ENCODE measurements at regions not wholly inside any gene's neighbourhood (a gene's known extent, or its start where the extent isn't known, plus 50 kb on each side); places are given as distances from the start of the nearest gene placed in this dataset.
"Not testable (repeated sequence)": the region's sequence is repeated elsewhere in the genome, so short reads cannot be mapped to it uniquely, and the experiment has no call there.

DNA sequence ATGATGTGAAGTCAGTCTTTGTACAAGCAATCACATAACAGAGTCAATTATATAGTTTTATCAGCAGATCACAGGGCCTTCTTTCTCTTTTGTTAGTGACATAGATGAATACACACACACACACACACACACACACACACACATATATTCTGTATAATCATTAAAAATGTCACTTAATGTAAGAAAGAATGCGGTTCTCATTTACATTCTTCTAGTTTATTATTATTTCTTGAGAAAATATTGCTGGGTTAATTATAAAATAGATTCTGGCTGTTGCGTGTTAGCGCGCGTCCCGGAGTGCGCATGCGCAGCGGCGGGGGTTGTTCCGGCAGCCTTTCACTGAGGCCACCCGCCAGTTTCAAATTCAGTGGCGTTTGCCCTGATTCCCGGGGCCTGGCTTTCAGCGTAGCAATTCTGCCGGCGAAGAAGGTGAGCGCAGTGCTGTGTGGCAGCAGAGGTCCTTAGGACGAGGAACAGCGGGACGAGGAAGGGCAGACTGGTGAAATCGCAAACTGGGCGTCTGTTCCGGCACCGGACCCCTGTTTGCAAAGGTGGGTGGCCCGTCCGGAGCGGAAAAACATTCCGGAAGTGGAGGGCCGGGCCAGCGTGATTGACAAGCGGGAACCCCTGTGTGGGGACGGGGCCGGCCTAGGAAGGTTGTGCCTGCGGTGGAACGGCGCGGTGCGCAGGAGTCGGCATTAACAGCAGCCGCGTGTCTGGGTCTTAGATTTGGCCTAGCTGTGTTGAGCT lies 75.3 kb upstream of the PZP start:
- TF ChIP-seq CTCF (conservative IDR thresholded peaks at IDR 0.05; ENCODE audit: low read depth in 2 of 2); EZH2phosphoT487 (IDR thresholded peaks at IDR 0.05; ENCODE audit: unreplicated experiment); EZH2 (IDR thresholded peaks at IDR 0.05; ENCODE audit: low read depth, unreplicated experiment); POLR2AphosphoS5 (IDR thresholded peaks at IDR 0.05; ENCODE audit: low read depth); JUNB (IDR thresholded peaks at IDR 0.05; ENCODE audit: unreplicated experiment); CREB1 (CRISPR knock-in tag; IDR thresholded peaks at IDR 0.05; ENCODE audit: low read depth); NANOG (IDR thresholded peaks at IDR 0.05; ENCODE audit: borderline replicate concordance); ZNF114 (CRISPR knock-in tag; IDR thresholded peaks at IDR 0.05): not testable (repeated sequence)
- TF ChIP-seq, protein P1, sequence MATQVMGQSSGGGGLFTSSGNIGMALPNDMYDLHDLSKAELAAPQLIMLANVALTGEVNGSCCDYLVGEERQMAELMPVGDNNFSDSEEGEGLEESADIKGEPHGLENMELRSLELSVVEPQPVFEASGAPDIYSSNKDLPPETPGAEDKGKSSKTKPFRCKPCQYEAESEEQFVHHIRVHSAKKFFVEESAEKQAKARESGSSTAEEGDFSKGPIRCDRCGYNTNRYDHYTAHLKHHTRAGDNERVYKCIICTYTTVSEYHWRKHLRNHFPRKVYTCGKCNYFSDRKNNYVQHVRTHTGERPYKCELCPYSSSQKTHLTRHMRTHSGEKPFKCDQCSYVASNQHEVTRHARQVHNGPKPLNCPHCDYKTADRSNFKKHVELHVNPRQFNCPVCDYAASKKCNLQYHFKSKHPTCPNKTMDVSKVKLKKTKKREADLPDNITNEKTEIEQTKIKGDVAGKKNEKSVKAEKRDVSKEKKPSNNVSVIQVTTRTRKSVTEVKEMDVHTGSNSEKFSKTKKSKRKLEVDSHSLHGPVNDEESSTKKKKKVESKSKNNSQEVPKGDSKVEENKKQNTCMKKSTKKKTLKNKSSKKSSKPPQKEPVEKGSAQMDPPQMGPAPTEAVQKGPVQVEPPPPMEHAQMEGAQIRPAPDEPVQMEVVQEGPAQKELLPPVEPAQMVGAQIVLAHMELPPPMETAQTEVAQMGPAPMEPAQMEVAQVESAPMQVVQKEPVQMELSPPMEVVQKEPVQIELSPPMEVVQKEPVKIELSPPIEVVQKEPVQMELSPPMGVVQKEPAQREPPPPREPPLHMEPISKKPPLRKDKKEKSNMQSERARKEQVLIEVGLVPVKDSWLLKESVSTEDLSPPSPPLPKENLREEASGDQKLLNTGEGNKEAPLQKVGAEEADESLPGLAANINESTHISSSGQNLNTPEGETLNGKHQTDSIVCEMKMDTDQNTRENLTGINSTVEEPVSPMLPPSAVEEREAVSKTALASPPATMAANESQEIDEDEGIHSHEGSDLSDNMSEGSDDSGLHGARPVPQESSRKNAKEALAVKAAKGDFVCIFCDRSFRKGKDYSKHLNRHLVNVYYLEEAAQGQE (IDR thresholded peaks at IDR 0.05; ENCODE audit: unreplicated experiment): not testable (repeated sequence)

All from GM23338 (cell line).